H9 (cell line): ENCODE measurements at regions not wholly inside any gene's neighbourhood (a gene's known extent, or its start where the extent isn't known, plus 50 kb on each side); places are given as distances from the start of the nearest gene placed in this dataset.

ENCODE experiments used
- DNase-seq: peaks from one replicate; pipeline ENCODE4 v3.0.0-alpha.2; 2017
- H2AFZ ChIP-seq: one replicate; pipeline ENCODE4 v1.6.1; 2013; ENCODE audit warnings: mild to moderate bottlenecking, low read length, control low read depth, moderate library complexity
- H2AK5ac ChIP-seq: 2 replicates; pipeline ENCODE4 v1.6.1; 2013; ENCODE audit warnings: low read length, control low read depth, mixed read lengths; ENCODE audit not compliant: insufficient read length
- H2BK120ac ChIP-seq: one replicate; pipeline ENCODE4 v1.6.1; 2013; ENCODE audit warnings: low read depth, mild to moderate bottlenecking, low read length, control low read depth, inconsistent platforms; ENCODE audit not compliant: poor library complexity, severe bottlenecking
- H2BK12ac ChIP-seq: 2 replicates; pipeline ENCODE4 v1.6.1; 2013; ENCODE audit warnings: low read length, control low read depth, mixed read lengths, low read depth; ENCODE audit not compliant: insufficient read length
- H2BK15ac ChIP-seq: 2 replicates; pipeline ENCODE4 v1.6.1; 2013; ENCODE audit warnings: low read depth, low read length, control low read depth
- H2BK20ac ChIP-seq: one replicate; pipeline ENCODE4 v1.6.1; 2013; ENCODE audit warnings: low read depth, mild to moderate bottlenecking, low read length, control low read depth, inconsistent platforms; ENCODE audit not compliant: poor library complexity, severe bottlenecking
- H2BK5ac ChIP-seq: 2 replicates; pipeline ENCODE4 v1.6.1; 2013; ENCODE audit warnings: low read length, control low read depth, mixed read lengths; ENCODE audit not compliant: insufficient read length
- H3K14ac ChIP-seq: 2 replicates; pipeline ENCODE4 v1.6.1; 2013; ENCODE audit warnings: low read length, control low read depth; ENCODE audit not compliant: insufficient read depth
- H3K18ac ChIP-seq: 2 replicates; pipeline ENCODE4 v1.6.1; 2013; ENCODE audit warnings: low read depth, mild to moderate bottlenecking, mixed read lengths, low read length, control low read depth; ENCODE audit not compliant: insufficient read length
- H3K23ac ChIP-seq: 2 replicates; pipeline ENCODE4 v1.6.1; 2013; ENCODE audit warnings: low read length, control low read depth, mixed read lengths, low read depth; ENCODE audit not compliant: insufficient read length
- H3K23me2 ChIP-seq: 2 replicates; pipeline ENCODE4 v1.6.1; 2013; ENCODE audit warnings: low read depth, mild to moderate bottlenecking, mixed read lengths, low read length, control low read depth; ENCODE audit not compliant: insufficient read length, poor library complexity, severe bottlenecking
- H3K27ac ChIP-seq: 2 replicates; pipeline ENCODE4 v1.5.1; 2013; ENCODE audit warnings: low read length, control low read depth, mixed read lengths, low read depth; ENCODE audit not compliant: insufficient read length
- H3K27me3 ChIP-seq: 2 replicates; pipeline ENCODE4 v1.6.1; 2013; ENCODE audit warnings: low read length, control low read depth, inconsistent platforms; ENCODE audit not compliant: insufficient read depth
- H3K4ac ChIP-seq: 2 replicates; pipeline ENCODE4 v1.6.1; 2013; ENCODE audit warnings: low read depth, mild to moderate bottlenecking, control low read depth, inconsistent platforms, low read length, moderate library complexity
- H3K4me1 ChIP-seq: 2 replicates; pipeline ENCODE4 v1.6.1; 2013; ENCODE audit warnings: low read length, control low read depth, inconsistent platforms; ENCODE audit not compliant: insufficient read depth
- H3K4me2 ChIP-seq: 2 replicates; pipeline ENCODE4 v1.6.1; 2013; ENCODE audit warnings: low read length, control low read depth, mixed read lengths; ENCODE audit not compliant: insufficient read length, insufficient read depth
- H3K56ac ChIP-seq: 2 replicates; pipeline ENCODE4 v1.6.1; 2013; ENCODE audit warnings: low read depth, mild to moderate bottlenecking, mixed read lengths, low read length, control low read depth; ENCODE audit not compliant: insufficient read length
- H3K79me1 ChIP-seq: 2 replicates; pipeline ENCODE4 v1.6.1; 2013; ENCODE audit warnings: low read depth, mild to moderate bottlenecking, moderate library complexity, low read length, control low read depth, inconsistent platforms; ENCODE audit not compliant: insufficient read depth, poor library complexity, severe bottlenecking
- H3K79me2 ChIP-seq: 2 replicates; pipeline ENCODE4 v1.6.1; 2013; ENCODE audit warnings: low read length, control low read depth, inconsistent platforms; ENCODE audit not compliant: insufficient read depth
- H3K9ac ChIP-seq: 2 replicates; pipeline ENCODE4 v1.6.1; 2013; ENCODE audit warnings: low read length, control low read depth, mixed read lengths; ENCODE audit not compliant: insufficient read length; ENCODE audit errors: extremely low read depth
- H3K9me3 ChIP-seq: one replicate; pipeline ENCODE4 v1.6.1; 2013; ENCODE audit warnings: low read depth, low read length, inconsistent platforms; ENCODE audit not compliant: control insufficient read depth
- H3T11ph ChIP-seq: one replicate; pipeline ENCODE4 v1.6.1; 2013; ENCODE audit warnings: mild to moderate bottlenecking, low read length, control low read depth, inconsistent platforms
- H4K20me1 ChIP-seq: one replicate; pipeline ENCODE4 v1.6.1; 2013; ENCODE audit not compliant: control insufficient read depth, insufficient read length, insufficient read depth
- H4K5ac ChIP-seq: 2 replicates; pipeline ENCODE4 v1.6.1; 2013; ENCODE audit warnings: low read depth, mild to moderate bottlenecking, mixed read lengths, low read length, control low read depth; ENCODE audit not compliant: insufficient read length
- H4K8ac ChIP-seq: replicated peaks from 2 replicates; pipeline ENCODE4 v1.6.1; 2013; ENCODE audit warnings: low read length, control low read depth, mixed read lengths, low read depth; ENCODE audit not compliant: insufficient read length
- H4K91ac ChIP-seq: 2 replicates; pipeline ENCODE4 v1.6.1; 2013; ENCODE audit warnings: low read depth, mild to moderate bottlenecking, moderate library complexity, mixed read lengths, low read length, control low read depth; ENCODE audit not compliant: insufficient read length
- H3K27ac Mint-ChIP-seq, 3 experiments: 2 replicates in 2 of 3; 3 replicates in 1 of 3; pipeline ENCODE4 v1.8.0; 2020 to 2021; ENCODE audit warnings: mixed read lengths in 3 of 3, mild to moderate bottlenecking in 1 of 3, moderate library complexity in 1 of 3
- H3K27me3 Mint-ChIP-seq: 2 replicates; pipeline ENCODE4 v1.8.0; 2021; ENCODE audit warnings: low read depth, mild to moderate bottlenecking, moderate library complexity, mixed read lengths
- H3K36me3 Mint-ChIP-seq, 3 experiments: 2 replicates in 2 of 3; 3 replicates in 1 of 3; pipeline ENCODE4 v1.8.0; 2020 to 2021; ENCODE audit warnings: low read depth in 3 of 3, mixed read lengths in 3 of 3; ENCODE audit not compliant: insufficient read depth in 1 of 3
- H3K4me1 Mint-ChIP-seq, 2 experiments: 2 replicates each; pipeline ENCODE4 v1.8.0; 2020; ENCODE audit warnings: mixed read lengths in 2 of 2
- H3K4me3 Mint-ChIP-seq, 2 experiments: 2 replicates in 1 of 2; 3 replicates in 1 of 2; pipeline ENCODE4 v1.8.0; 2020 to 2021; ENCODE audit warnings: mild to moderate bottlenecking in 2 of 2, mixed read lengths in 2 of 2, moderate library complexity in 1 of 2
- H3K9me3 Mint-ChIP-seq, 2 experiments: 2 replicates in 1 of 2; 3 replicates in 1 of 2; pipeline ENCODE4 v1.8.0; 2020; ENCODE audit warnings: mild to moderate bottlenecking in 2 of 2, mixed read lengths in 2 of 2, moderate library complexity in 1 of 2
- CTCF ChIP-seq: fragments of 200-600 bp; sonication (generic); conservative IDR thresholded peaks from 3 replicates; pipeline ENCODE4 v1.8.0; 2021; ENCODE audit warnings: antibody characterized with exemption, mild to moderate bottlenecking
- WGBS: extraction: QIAGEN DNeasy Blood & Tissue Kit; methylation state at CpG from one replicate; pipeline ENCODE4 v1.1.7; 2013; ENCODE audit warnings: missing lambda C conversion rate, low lambda C conversion rate, mixed read lengths; ENCODE audit not compliant: insufficient read length; ENCODE audit errors: extremely low coverage; 5-methylcytosine and 5-hydroxymethylcytosine counted together

- no peaks in the 10 kb centered on the region for H3K4me1 ChIP-seq
- no peaks in the 10 kb centered on the region for H3K27me3 ChIP-seq
- no peak overlapping the region for H2BK5ac ChIP-seq
- TF ChIP-seq CTCF = no peak; the same call in 2 of the 3 replicates
- no peak overlapping the region for H3K18ac ChIP-seq
- H3K4me1 Mint-ChIP-seq = peaks cover 0 to 4% of the 10 kb centered on the region in 2 experiments; a peak in 1 of 4 replicates
- no peak overlapping the region for H3K56ac ChIP-seq
- no peaks in the 10 kb centered on the region for H3K79me2 ChIP-seq
- no peaks in the 10 kb centered on the region; a peak in 1 of 7 replicates for H3K36me3 Mint-ChIP-seq
- no peak for DNase-seq
- H2BK120ac ChIP-seq = no peak overlapping the region
- H3K9me3 Mint-ChIP-seq = no peaks in the 10 kb centered on the region; a peak in 1 of 5 replicates
- H3K23ac ChIP-seq = no peak overlapping the region
- WGBS = no CpG with 5 or more reads among the region's 12 CpGs
- no peak overlapping the region for H3K4ac ChIP-seq
- H4K91ac ChIP-seq = no peak overlapping the region
- no peak overlapping the region for H3K4me2 ChIP-seq
- no peaks in the 10 kb centered on the region for H3K79me1 ChIP-seq
- H2BK15ac ChIP-seq = no peak overlapping the region
- H3K23me2 ChIP-seq = no peaks in the 10 kb centered on the region
- no peak overlapping the region for H2AK5ac ChIP-seq
- H3K27ac ChIP-seq = no peak overlapping the region
- H2BK12ac ChIP-seq = no peak overlapping the region
- no peak overlapping the region for H3K4me3 Mint-ChIP-seq
- H4K20me1 ChIP-seq = no peaks in the 10 kb centered on the region
- H2AFZ ChIP-seq = no peak overlapping the region
- H3K14ac ChIP-seq = no peak overlapping the region
- no peak overlapping the region for H4K8ac ChIP-seq
- H2BK20ac ChIP-seq = no peak overlapping the region
- H3T11ph ChIP-seq = no peak overlapping the region
- no peak overlapping the region for H4K5ac ChIP-seq
- no peak overlapping the region for H3K9ac ChIP-seq
- no peaks in the 10 kb centered on the region for H3K9me3 ChIP-seq
- no peak overlapping the region for H3K27ac Mint-ChIP-seq
- H3K27me3 Mint-ChIP-seq = no peaks in the 10 kb centered on the region
Observed at GRCh38 chr6:149138699-149139294, 178.7 kb upstream of the TAB2 start.
